Esophagus (tissue), 2 donors: ENCODE measurements at regions not wholly inside any gene's neighbourhood (a gene's known extent, or its start where the extent isn't known, plus 50 kb on each side); places are given as distances from the start of the nearest gene placed in this dataset.

Source experiments
- H3K27ac ChIP-seq, 2 donors: one replicate each; pipeline ENCODE4 v1.5.1; 2013; ENCODE audit warnings: low read depth in 2 of 2, mild to moderate bottlenecking in 2 of 2, inconsistent platforms in 1 of 2, low read length in 1 of 2, moderate library complexity in 1 of 2
- H3K27me3 ChIP-seq, 2 donors: one replicate each; pipeline ENCODE4 v1.6.1; 2013; ENCODE audit warnings: low read length in 2 of 2, control low read depth in 1 of 2, mild to moderate bottlenecking in 1 of 2; ENCODE audit not compliant: insufficient read depth in 2 of 2, control insufficient read depth in 1 of 2
- H3K36me3 ChIP-seq, 2 donors: one replicate each; pipeline ENCODE4 v1.6.1; 2013; ENCODE audit warnings: low read length in 1 of 2; ENCODE audit not compliant: control insufficient read depth in 2 of 2, insufficient read depth in 2 of 2
- H3K4me1 ChIP-seq, 2 donors: one replicate each; pipeline ENCODE4 v1.6.1; 2013; ENCODE audit warnings: low read length in 1 of 2; ENCODE audit not compliant: control insufficient read depth in 2 of 2, insufficient read depth in 2 of 2
- H3K4me3 ChIP-seq, 2 donors: one replicate each; pipeline ENCODE4 v1.5.1; 2013; ENCODE audit warnings: low read length in 2 of 2, mild to moderate bottlenecking in 2 of 2, low read depth in 1 of 2, moderate library complexity in 1 of 2
- H3K9me3 ChIP-seq, 2 donors: one replicate each; pipeline ENCODE4 v1.6.1; 2013; ENCODE audit warnings: mild to moderate bottlenecking in 2 of 2, low read depth in 1 of 2, low read length in 1 of 2, moderate library complexity in 1 of 2; ENCODE audit not compliant: control insufficient read depth in 2 of 2, insufficient read depth in 1 of 2
- WGBS, 2 donors: extraction: QIAGEN DNeasy Blood & Tissue Kit; methylation state at CpG; one replicate each; pipeline ENCODE4 v1.1.7; 2013; 5-methylcytosine and 5-hydroxymethylcytosine counted together
- donor health status: healthy with polysubstance abuse.
- donor health status: Bipolar disorder and iron deficiency.

GRCh38 chr7:54864663-54865062 lies 105.7 kb upstream of the SEC61G start:
- Histone ChIP-seq H3K36me3 (no peaks in the 10 kb centered on the region), H3K4me1 (no peaks in the 10 kb centered on the region), H3K27me3 (no peaks in the 10 kb centered on the region), H3K9me3 (no peaks in the 10 kb centered on the region), H3K27ac (no peak overlapping the region), H3K4me3 (no peak overlapping the region)
- 63 to 68% methylated on average over 6 of the region's 6 CpGs for WGBS, 2 donors

- no peaks in the 10 kb centered on the region for H3K27me3 ChIP-seq
- no peak overlapping the region for H3K4me3 ChIP-seq
- no peak overlapping the region for H3K27ac ChIP-seq
- H3K9me3 ChIP-seq, result no peaks in the 10 kb centered on the region
- no peaks in the 10 kb centered on the region for H3K4me1 ChIP-seq
- 65 to 83% methylated on average over 1 of the region's 1 CpG for WGBS, 2 donors
- no peaks in the 10 kb centered on the region for H3K36me3 ChIP-seq
Observed at GRCh38 chr7:54869523-54869922, 110.5 kb upstream of the SEC61G start.

- no peak overlapping the region for H3K4me3 ChIP-seq
- 42 to 56% methylated on average over 1 of the region's 1 CpG for WGBS, 2 donors
Observed at GRCh38 chr7:54874804-54875203, 115.8 kb upstream of the SEC61G start.

GRCh38 chr7:54877683-54878082 lies 118.7 kb upstream of the SEC61G start:
- Histone ChIP-seq H3K27ac (no peak overlapping the region), H3K9me3 (no peaks in the 10 kb centered on the region), H3K27me3 (no peaks in the 10 kb centered on the region), H3K36me3 (no peaks in the 10 kb centered on the region), H3K4me1 (peaks cover 0 to 3% of the 10 kb centered on the region in 2 donors), H3K4me3 (no peak overlapping the region)
- WGBS, 2 donors, result 40% methylated on average over 2 of the region's 2 CpGs

More at GRCh38 chr7:54874804-54875203, 115.8 kb upstream of the SEC61G start:
- Histone ChIP-seq H3K36me3 (no peaks in the 10 kb centered on the region), H3K9me3 (no peaks in the 10 kb centered on the region), H3K27me3 (no peaks in the 10 kb centered on the region), H3K27ac (no peak overlapping the region), H3K4me1 (peaks cover 0 to 3% of the 10 kb centered on the region in 2 donors)

- Histone ChIP-seq H3K9me3 (no peaks in the 10 kb centered on the region), H3K4me3 (no peak overlapping the region), H3K36me3 (no peaks in the 10 kb centered on the region), H3K27ac (no peak overlapping the region), H3K27me3 (no peaks in the 10 kb centered on the region), H3K4me1 (peaks cover 0 to 3% of the 10 kb centered on the region in 2 donors)
- 47 to 53% methylated on average over 1 of the region's 1 CpG for WGBS, 2 donors
Observed at GRCh38 chr7:54878339-54878738, 119.3 kb upstream of the SEC61G start.

- Histone ChIP-seq H3K4me3 (no peak overlapping the region), H3K9me3 (no peaks in the 10 kb centered on the region), H3K27me3 (no peaks in the 10 kb centered on the region), H3K27ac (no peak overlapping the region), H3K4me1 (peaks cover 0 to 3% of the 10 kb centered on the region in 2 donors), H3K36me3 (no peaks in the 10 kb centered on the region)
- 84 to 94% methylated on average over 2 of the region's 2 CpGs for WGBS, 2 donors
Observed at GRCh38 chr7:54879776-54880175, 120.8 kb upstream of the SEC61G start.

GRCh38 chr7:54880326-54880989 lies 121.4 kb upstream of the SEC61G start:
- Histone ChIP-seq H3K9me3 (no peaks in the 10 kb centered on the region), H3K27me3 (no peaks in the 10 kb centered on the region), H3K4me3 (no peak overlapping the region), H3K4me1 (peaks cover 0 to 3% of the 10 kb centered on the region in 2 donors), H3K27ac (no peak overlapping the region), H3K36me3 (no peaks in the 10 kb centered on the region)
- WGBS, 2 donors, result 64 to 83% methylated on average over 11 of the region's 11 CpGs

- no peaks in the 10 kb centered on the region for H3K36me3 ChIP-seq
- WGBS, 2 donors, result 64 to 69% methylated on average over 3 of the region's 3 CpGs
- H3K27me3 ChIP-seq, result no peaks in the 10 kb centered on the region
- no peak overlapping the region for H3K27ac ChIP-seq
- peaks cover 0 to 3% of the 10 kb centered on the region in 2 donors for H3K4me1 ChIP-seq
- no peak overlapping the region for H3K4me3 ChIP-seq
- no peaks in the 10 kb centered on the region for H3K9me3 ChIP-seq
Observed at GRCh38 chr7:54881816-54882520, 123.0 kb upstream of the SEC61G start.

- H3K27me3 ChIP-seq, result no peaks in the 10 kb centered on the region
- WGBS, 2 donors, result 82 to 89% methylated on average over 1 of the region's 1 CpG
Observed at GRCh38 chr7:54882694-54883093, 123.7 kb upstream of the SEC61G start.

GRCh38 chr7:54883576-54883975 lies 124.6 kb upstream of the SEC61G start:
- H3K4me3 ChIP-seq, result no peak overlapping the region
- peaks cover 0 to 2% of the 10 kb centered on the region in 2 donors for H3K4me1 ChIP-seq
- H3K36me3 ChIP-seq, result no peaks in the 10 kb centered on the region
- no peak overlapping the region for H3K27ac ChIP-seq
- H3K9me3 ChIP-seq, result no peaks in the 10 kb centered on the region
- 80 to 88% methylated on average over 1 of the region's 1 CpG for WGBS, 2 donors
- H3K27me3 ChIP-seq, result no peaks in the 10 kb centered on the region

More at GRCh38 chr7:54882694-54883093, 123.7 kb upstream of the SEC61G start:
- Histone ChIP-seq H3K4me1 (peaks cover 0 to 3% of the 10 kb centered on the region in 2 donors), H3K36me3 (no peaks in the 10 kb centered on the region), H3K27ac (no peak overlapping the region), H3K4me3 (no peak overlapping the region), H3K9me3 (no peaks in the 10 kb centered on the region)
